SKM-1 (cell line): ENCODE measurements at regions not wholly inside any gene's neighbourhood (a gene's known extent, or its start where the extent isn't known, plus 50 kb on each side); places are given as distances from the start of the nearest gene placed in this dataset.
"Not testable (repeated sequence)": the region's sequence is repeated elsewhere in the genome, so short reads cannot be mapped to it uniquely, and the experiment has no call there.

ENCODE experiments used
- DNase-seq: peaks from one replicate; lab custom pipeline; 2025; ENCODE audit not compliant: unreplicated experiment; lab: John Stamatoyannopoulos, UW

- DNase-seq: no peak
These were observed 144.7 kb upstream of the UST start for GRCh38 chr6:148602136-148602535.

- DNase-seq: no peak
These were observed 138.5 kb upstream of the UST start for GRCh38 chr6:148608199-148608951.

- no peak for DNase-seq
These were observed 135.6 kb upstream of the UST start for GRCh38 chr6:148611213-148611612.

- no peak for DNase-seq
These were observed 134.8 kb upstream of the UST start for GRCh38 chr6:148612043-148612442.

GRCh38 chr6:148614602-148615001, 132.2 kb upstream of the UST start:
- DNase-seq: no peak

GRCh38 chr6:148616841-148617240, 130.0 kb upstream of the UST start:
- no peak for DNase-seq

GRCh38 chr6:148617530-148617929, 129.3 kb upstream of the UST start:
- no peak for DNase-seq

- DNase-seq: no peak
These were observed 126.9 kb upstream of the UST start for GRCh38 chr6:148619891-148620290.

GRCh38 chr6:148620579-148621298, 126.1 kb upstream of the UST start:
- DNase-seq: no peak

GRCh38 chr6:148625609-148626008, 121.2 kb upstream of the UST start:
- no peak for DNase-seq

- DNase-seq: no peak
These were observed 118.6 kb upstream of the UST start for GRCh38 chr6:148628251-148628650.

GRCh38 chr6:148629181-148629580, 117.6 kb upstream of the UST start:
- no peak for DNase-seq

- DNase-seq: no peak
These were observed 117.0 kb upstream of the UST start for GRCh38 chr6:148629592-148630465.

- DNase-seq: no peak
These were observed 111.6 kb upstream of the UST start for GRCh38 chr6:148635070-148635743.

- not testable (repeated sequence) for DNase-seq
These were observed 105.0 kb upstream of the UST start for GRCh38 chr6:148641836-148642235.

GRCh38 chr6:148643208-148643607, 103.6 kb upstream of the UST start:
- not testable (repeated sequence) for DNase-seq

- DNase-seq: not testable (repeated sequence)
These were observed 101.8 kb upstream of the UST start for GRCh38 chr6:148645049-148645448.

- no peak for DNase-seq
These were observed 97.9 kb upstream of the UST start for GRCh38 chr6:148648754-148649453.

- DNase-seq: no peak
These were observed 97.3 kb upstream of the UST start for GRCh38 chr6:148649454-148649963.

GRCh38 chr6:148650941-148651505, 95.8 kb upstream of the UST start:
- DNase-seq: no peak
